ENCODE measurements at regions not wholly inside any gene's neighbourhood (a gene's known extent, or its start where the extent isn't known, plus 50 kb on each side); places are given as distances from the start of the nearest gene placed in this dataset.

- H3K27ac Mint-ChIP-seq (ENCODE audit: unreplicated experiment), result no peak overlapping the region
- peaks cover 11% of the 10 kb centered on the region for H3K9me3 Mint-ChIP-seq (ENCODE audit: low read depth, unreplicated experiment)
- H3K27me3 Mint-ChIP-seq (ENCODE audit: unreplicated experiment), result no peaks in the 10 kb centered on the region
- no peak for DNase-seq
- no peaks in the 10 kb centered on the region for H3K36me3 Mint-ChIP-seq (ENCODE audit: insufficient read depth, unreplicated experiment)
- H3K4me3 Mint-ChIP-seq (ENCODE audit: low read depth, unreplicated experiment), result no peak overlapping the region
- intact Hi-C loops (cut with micrococcal nuclease; ENCODE audit: unreplicated experiment), result no loop called here
- CTCF ChIA-PET, result no interaction called here
- no TSS peak for BruUV-seq (replicated peaks)
- TF ChIP-seq CTCF (IDR thresholded peaks at IDR 0.05; ENCODE audit: unreplicated experiment), result no peak
- H3K4me1 Mint-ChIP-seq (ENCODE audit: low read depth, unreplicated experiment), result no peaks in the 10 kb centered on the region
These were observed 1331.7 kb downstream of the UQCRFS1 start for GRCh38 chr19:27881213-27881612.

- Mint-ChIP-seq H3K36me3 (ENCODE audit: insufficient read depth, unreplicated experiment) (no peaks in the 10 kb centered on the region), H3K4me1 (ENCODE audit: low read depth, unreplicated experiment) (no peaks in the 10 kb centered on the region), H3K9me3 (ENCODE audit: low read depth, unreplicated experiment) (peaks cover 13% of the 10 kb centered on the region), H3K27ac (ENCODE audit: unreplicated experiment) (no peak overlapping the region), H3K4me3 (ENCODE audit: low read depth, unreplicated experiment) (no peak overlapping the region), H3K27me3 (ENCODE audit: unreplicated experiment) (no peaks in the 10 kb centered on the region)
- no peak for TF ChIP-seq CTCF (IDR thresholded peaks at IDR 0.05; ENCODE audit: unreplicated experiment)
- CTCF ChIA-PET, result no interaction called here
- intact Hi-C loops (cut with micrococcal nuclease; ENCODE audit: unreplicated experiment), result no loop called here
- no peak for DNase-seq
- BruUV-seq (replicated peaks), result no TSS peak
These were observed 1335.9 kb downstream of the UQCRFS1 start for GRCh38 chr19:27876976-27877512.

- intact Hi-C loops (cut with micrococcal nuclease; ENCODE audit: unreplicated experiment), result no loop called here
- no peak for DNase-seq
- Mint-ChIP-seq H3K27me3 (ENCODE audit: unreplicated experiment) (no peaks in the 10 kb centered on the region), H3K9me3 (ENCODE audit: low read depth, unreplicated experiment) (peaks cover 14% of the 10 kb centered on the region), H3K27ac (ENCODE audit: unreplicated experiment) (no peak overlapping the region), H3K4me1 (ENCODE audit: low read depth, unreplicated experiment) (no peaks in the 10 kb centered on the region), H3K36me3 (ENCODE audit: insufficient read depth, unreplicated experiment) (no peaks in the 10 kb centered on the region), H3K4me3 (ENCODE audit: low read depth, unreplicated experiment) (no peak overlapping the region)
- TF ChIP-seq CTCF (IDR thresholded peaks at IDR 0.05; ENCODE audit: unreplicated experiment), result no peak
- CTCF ChIA-PET, result no interaction called here
- BruUV-seq (replicated peaks), result no TSS peak
These were observed 1336.5 kb downstream of the UQCRFS1 start for GRCh38 chr19:27876489-27876888.

GRCh38 chr19:27872370-27872769 lies 1340.6 kb downstream of the UQCRFS1 start:
- Mint-ChIP-seq H3K36me3 (ENCODE audit: insufficient read depth, unreplicated experiment) (no peaks in the 10 kb centered on the region), H3K9me3 (ENCODE audit: low read depth, unreplicated experiment) (peaks cover 8% of the 10 kb centered on the region), H3K27me3 (ENCODE audit: unreplicated experiment) (no peaks in the 10 kb centered on the region), H3K27ac (ENCODE audit: unreplicated experiment) (no peak overlapping the region), H3K4me1 (ENCODE audit: low read depth, unreplicated experiment) (no peaks in the 10 kb centered on the region), H3K4me3 (ENCODE audit: low read depth, unreplicated experiment) (no peak overlapping the region)
- DNase-seq, result no peak
- no TSS peak for BruUV-seq (replicated peaks)
- no peak for TF ChIP-seq CTCF (IDR thresholded peaks at IDR 0.05; ENCODE audit: unreplicated experiment)
- intact Hi-C loops (cut with micrococcal nuclease; ENCODE audit: unreplicated experiment), result no loop called here
- CTCF ChIA-PET, result no interaction called here

Data from Calu3 (cell line).